Inflammatory macrophage (primary cell): ENCODE measurements at regions not wholly inside any gene's neighbourhood (a gene's known extent, or its start where the extent isn't known, plus 50 kb on each side); places are given as distances from the start of the nearest gene placed in this dataset.

Experiments used
- DNase-seq, 2 donors: peaks; one replicate each; pipeline ENCODE4 v3.0.0-alpha.2; 2020 to 2022

DNA sequence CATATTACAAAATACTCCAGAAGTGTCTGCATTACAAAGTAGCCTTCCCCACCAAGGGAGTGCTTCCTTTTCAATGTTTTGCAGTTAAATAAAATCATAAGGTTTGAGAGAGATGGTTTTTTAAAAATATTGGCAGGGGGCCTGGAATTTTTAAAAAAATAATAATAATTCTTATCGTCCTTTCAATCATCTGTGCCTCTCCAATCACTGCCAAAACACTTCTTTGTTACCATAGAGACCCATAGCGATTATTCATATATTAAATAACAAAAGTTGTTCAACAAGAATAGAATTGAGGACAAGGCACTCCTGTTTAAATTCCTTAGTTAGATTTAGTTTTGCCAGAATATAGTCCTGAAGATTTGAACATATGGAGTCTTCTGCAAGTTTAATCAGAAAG, 203.1 kb downstream of the FAT4 start:
- no peak for DNase-seq

GRCh38 chr4:125518281-125518680, 203.5 kb downstream of the FAT4 start:
- DNase-seq, result no peak

- DNase-seq, result no peak
Measured at GRCh38 chr4:125519371-125520146, 204.8 kb downstream of the FAT4 start.

DNA sequence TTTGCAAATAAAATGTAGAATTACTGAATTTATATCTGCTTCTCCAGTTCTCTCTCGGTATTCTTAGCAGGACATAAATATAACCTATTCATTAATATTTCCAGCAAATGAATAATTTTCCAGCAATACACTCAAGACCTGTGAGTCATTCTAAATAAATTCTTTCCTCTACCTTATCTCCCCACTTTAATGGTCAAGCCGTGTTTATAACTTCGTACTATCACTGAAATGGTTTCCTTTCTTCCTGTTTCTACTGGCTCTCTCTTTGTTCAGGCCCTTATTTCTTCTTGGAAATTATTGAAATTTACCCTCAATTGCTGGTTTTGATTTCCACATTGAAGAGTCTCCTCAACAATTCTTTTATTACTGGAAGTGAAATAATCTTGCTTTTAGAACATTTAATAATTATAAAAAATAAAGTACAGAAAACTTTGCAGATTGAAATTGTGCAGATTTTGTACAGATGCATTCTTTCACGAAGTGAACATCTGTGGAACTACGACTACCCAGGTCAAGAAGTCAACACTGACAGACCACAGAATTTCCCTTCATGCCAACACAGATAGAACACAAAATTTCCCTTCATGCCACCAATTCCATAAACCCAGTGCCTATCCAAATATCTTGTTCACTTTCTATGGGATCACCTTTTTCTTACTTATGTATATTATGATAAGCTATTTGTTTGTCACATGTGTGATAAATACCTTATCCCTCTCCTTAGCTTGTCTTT, 205.7 kb downstream of the FAT4 start:
- DNase-seq, result no peak

DNA sequence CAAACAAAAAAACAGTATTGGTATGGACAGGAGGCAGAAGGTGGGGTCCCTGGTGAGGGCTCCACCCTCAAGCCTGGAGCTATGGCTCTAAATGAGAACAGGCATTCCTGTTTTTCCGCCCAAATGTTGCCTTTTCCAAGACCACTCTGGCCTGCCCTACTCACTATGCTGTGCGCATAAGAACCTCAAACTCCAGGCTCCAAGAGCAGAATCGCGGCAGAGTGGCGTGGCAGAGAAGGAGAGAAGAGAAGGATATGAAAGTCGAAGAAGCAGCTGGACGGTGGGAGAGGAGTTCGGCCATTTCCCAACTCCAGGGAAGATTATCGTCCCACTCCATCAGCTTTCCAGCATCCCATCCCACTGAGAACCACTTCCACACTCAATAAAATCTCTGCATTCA, 207.8 kb downstream of the FAT4 start:
- DNase-seq, result no peak

DNA sequence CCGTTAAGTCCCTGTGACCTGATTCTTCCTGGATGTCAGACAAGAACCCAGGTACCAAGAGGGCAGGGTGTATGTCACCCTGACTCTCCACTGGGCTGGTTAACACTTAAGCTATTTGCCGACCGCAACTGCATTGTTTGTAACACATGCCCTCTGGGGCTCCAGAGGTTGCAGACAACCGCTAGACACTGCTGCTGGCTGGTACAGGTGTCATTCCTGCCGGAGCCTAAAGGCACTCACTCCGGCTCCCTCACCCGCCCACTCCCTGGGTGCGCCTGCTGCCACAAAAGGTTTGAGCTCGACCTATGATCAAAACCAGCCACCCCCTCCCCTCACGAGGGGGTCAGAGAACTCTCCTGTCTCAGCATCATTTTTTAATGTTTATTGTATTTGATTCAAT, 208.2 kb downstream of the FAT4 start:
- DNase-seq, result no peak

DNA sequence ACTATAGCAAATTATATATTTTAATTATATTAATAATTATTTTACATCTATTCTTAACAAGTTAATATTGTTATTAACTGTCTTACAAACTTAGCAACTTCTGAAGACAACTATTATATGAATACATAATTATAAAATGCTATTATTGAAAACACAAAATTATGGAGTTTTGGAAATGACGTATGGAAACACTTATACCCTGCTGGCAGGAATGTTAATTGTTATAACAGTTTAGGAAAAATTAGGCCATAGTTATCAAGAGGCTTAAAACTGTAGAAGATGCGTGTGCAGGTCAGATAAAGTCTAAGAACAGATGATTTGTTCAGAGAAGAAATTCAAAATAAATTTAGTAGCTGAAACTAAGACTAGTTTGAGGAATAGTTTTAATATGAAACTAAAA, 211.7 kb downstream of the FAT4 start:
- DNase-seq, result no peak

DNA sequence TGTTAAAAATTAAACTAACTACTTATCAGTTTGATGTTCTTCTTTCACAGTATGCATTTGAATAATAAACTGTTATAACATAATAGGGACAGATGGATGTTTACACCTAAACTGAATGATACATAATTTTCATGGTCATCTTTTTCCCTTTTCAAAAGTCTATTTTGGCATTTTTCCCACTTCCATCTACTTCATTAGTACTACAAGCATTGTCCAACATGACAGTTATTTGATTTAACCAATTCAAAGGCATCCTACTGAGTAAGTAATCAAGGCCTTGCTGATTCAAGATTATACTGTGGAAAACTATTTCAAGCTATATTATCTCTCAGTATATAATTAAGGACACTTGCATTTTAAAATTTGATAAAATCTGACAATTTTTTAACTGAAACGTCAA, 212.9 kb downstream of the FAT4 start:
- no peak for DNase-seq

DNA sequence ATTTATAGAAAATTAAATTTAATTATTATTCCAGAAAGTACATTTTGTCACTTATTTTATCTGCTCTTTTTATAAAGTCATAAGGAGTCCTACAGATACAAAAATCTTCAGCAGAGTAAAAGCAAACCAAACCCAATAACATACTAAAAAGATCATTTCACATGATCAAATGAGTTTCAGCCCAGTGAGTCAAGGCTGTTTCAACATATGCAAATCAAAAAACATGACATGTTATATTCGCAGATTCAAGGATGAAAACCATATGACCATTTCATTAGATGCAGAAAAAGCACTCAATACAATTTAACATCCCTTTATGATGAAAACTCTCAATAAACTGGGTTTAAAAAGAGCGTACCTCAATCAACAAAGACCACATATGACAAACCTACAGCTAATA, 214.3 kb downstream of the FAT4 start:
- no peak for DNase-seq

DNA sequence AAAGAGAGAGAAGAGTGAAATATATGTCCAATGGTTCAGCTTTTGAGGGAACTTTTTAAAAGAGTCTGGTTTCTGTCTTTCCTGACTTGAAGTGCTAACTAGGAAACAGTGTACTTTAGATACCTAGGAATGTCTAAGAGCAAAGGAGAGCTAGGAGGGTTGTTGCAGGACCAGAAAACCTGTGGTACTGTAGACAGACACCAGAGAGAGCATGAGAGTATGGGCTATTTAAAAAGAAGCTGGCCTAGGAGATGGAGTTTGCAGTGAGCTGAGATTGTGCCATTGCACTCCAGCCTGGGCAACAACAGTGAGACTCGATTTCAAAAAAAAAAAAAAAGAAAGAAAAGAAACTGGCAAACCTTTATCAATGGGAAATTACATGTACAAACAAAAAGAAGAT, 223.9 kb downstream of the FAT4 start:
- DNase-seq, result no peak

DNA sequence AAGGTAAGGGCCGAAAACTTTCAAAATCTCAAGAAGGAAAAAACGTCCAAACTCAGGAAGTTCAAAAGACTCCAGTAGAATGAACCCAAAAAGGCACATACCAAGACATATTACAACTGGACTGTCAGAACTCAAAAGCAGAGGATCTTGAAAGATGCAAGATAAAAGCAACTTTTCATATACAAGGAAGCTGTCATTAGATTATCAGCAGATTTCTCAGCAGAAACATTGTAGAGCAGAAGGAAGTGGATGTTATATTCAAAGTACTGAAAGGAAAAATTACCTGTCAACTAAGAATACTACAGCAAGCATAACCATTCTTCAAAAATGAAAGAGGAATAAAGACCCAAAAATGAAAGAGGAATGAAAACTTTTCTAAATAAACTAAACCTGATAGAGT, 224.9 kb downstream of the FAT4 start:
- no peak for DNase-seq

GRCh38 chr4:125541836-125542385, 227.2 kb downstream of the FAT4 start:
- no peak for DNase-seq

GRCh38 chr4:125546272-125546671, 231.5 kb downstream of the FAT4 start:
- no peak for DNase-seq

DNA sequence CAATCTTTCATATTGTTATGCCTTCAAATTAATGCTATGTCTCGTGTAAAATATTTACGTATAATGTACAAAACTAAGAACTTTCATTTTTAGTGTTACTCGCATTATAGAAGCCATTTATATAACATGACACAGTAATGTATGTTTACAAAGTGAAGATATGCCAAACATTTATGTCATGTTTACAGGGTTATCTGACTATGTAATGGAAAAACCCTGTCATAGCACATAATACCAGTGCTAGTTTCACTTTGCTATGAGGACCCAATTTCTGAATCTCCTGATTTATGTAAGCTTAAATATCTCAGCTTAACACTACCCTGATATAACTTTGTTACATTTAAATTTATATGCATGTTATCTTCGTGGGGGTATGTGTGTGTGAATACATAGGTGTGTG, 233.1 kb downstream of the FAT4 start:
- DNase-seq, result no peak

GRCh38 chr4:125550769-125551168, 236.0 kb downstream of the FAT4 start:
- DNase-seq, result no peak

- no peak for DNase-seq
Measured at GRCh38 chr4:125551466-125551865, 236.7 kb downstream of the FAT4 start.

DNA sequence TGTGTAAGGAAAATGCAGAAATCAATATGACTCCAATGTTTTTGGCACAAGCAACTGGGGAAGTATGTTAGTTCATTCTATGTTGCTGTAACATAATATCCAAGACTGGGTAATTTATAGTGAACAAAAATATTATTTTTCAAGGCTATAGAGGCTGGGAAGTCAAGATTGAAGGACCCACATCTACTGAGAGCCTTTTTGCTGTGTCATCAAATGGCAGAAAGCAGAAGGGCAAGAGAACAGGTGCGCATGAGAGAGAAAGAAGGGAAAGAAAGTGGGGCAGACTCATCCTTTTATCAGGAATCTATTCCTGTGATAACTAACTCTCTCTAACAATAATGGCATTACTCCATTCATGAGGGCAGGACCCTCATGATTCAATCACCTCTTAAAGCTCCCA, 237.2 kb downstream of the FAT4 start:
- no peak for DNase-seq

GRCh38 chr4:125572601-125573000, 257.8 kb downstream of the FAT4 start:
- no peak for DNase-seq

GRCh38 chr4:125573368-125573767, 258.6 kb downstream of the FAT4 start:
- DNase-seq, result no peak

DNA sequence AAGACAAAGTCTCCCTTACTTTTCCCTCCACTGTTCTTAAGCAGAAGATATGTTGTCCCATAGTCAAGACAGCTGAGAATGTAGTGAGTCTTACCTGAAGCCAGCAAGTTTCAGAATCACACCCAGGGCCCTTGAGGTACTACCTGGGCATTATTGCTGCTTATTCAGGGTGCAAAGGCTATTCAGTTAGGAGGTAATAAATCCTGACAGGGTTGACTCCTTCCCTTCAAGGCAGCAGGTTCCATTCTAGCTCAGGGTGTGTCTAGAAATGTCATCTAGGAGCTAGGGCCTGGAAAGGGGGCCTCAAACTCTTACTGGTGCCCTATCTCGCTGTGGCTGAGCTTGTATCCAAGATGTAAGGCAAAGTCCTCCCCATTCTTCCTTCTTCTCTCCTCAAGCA, 259.0 kb downstream of the FAT4 start:
- no peak for DNase-seq

- no peak for DNase-seq
Measured at GRCh38 chr4:125582302-125582701, 267.5 kb downstream of the FAT4 start.

DNA sequence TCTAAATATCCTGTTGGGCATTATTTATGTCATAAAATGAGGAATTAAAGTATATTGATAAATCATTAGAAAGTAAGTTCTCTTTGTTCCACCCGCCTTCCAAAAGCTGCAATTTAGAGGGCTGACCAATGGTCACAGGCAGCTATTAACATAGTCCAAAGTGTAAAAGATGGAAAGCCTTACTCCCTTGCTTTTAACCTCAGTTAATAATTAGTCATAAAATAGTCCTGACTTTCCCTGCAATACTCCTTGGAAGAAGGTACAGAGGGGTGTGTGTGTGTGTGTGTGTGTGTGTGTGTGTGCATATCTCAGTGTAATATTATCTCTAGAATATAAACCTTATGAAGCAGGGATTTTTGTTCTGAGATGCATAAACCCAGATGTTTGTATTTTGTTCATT, 275.4 kb downstream of the FAT4 start:
- no peak for DNase-seq

GRCh38 chr4:125591290-125591689, 276.5 kb downstream of the FAT4 start:
- no peak for DNase-seq

GRCh38 chr4:125594056-125594602, 279.4 kb downstream of the FAT4 start:
- no peak for DNase-seq
